Endothelial cell of umbilical vein (primary cell): ENCODE measurements at regions not wholly inside any gene's neighbourhood (a gene's known extent, or its start where the extent isn't known, plus 50 kb on each side); places are given as distances from the start of the nearest gene placed in this dataset.

ENCODE experiments used
- BruUV-seq: library from RNA; stranded (reverse); fragments of 400-500 nt; replicated peaks from 2 replicates; lab custom pipeline; 2021; lab: Mats Ljungman, UMichigan
- CTCF ChIA-PET: fragments of 300-600, 350-600 bp; sonication (Branson Sonifier 250); formaldehyde crosslinking; loops from one replicate; lab custom pipeline; 2021; ENCODE audit warnings: antibody characterized with exemption, inconsistent platforms; lab: Charles Lee
- POLR2A ChIA-PET: fragments of 300-600, 350-600 bp; sonication (Branson Sonifier 250); formaldehyde crosslinking; loops from one replicate; lab custom pipeline; 2021; ENCODE audit warnings: antibody characterized with exemption, inconsistent platforms; lab: Charles Lee
- DNase-seq: peaks from one replicate; pipeline ENCODE4 v3.0.0-alpha.2; 2011; ENCODE audit warnings: low read depth, low spot score
- FAIRE-seq: peaks from 2 replicates; lab custom pipeline; 2011; peaks lifted over from hg19 to GRCh38; lab: Jason Lieb, UNC
- H2AFZ ChIP-seq: 2 replicates; pipeline ENCODE4 v1.6.0; 2012; ENCODE audit warnings: low read depth, low read length, control low read depth, inconsistent platforms
- H3K27ac ChIP-seq: 2 replicates; pipeline ENCODE4 v1.5.1; 2011; ENCODE audit warnings: low read depth, mild to moderate bottlenecking, control low read depth, low read length, moderate library complexity; ENCODE audit not compliant: insufficient read depth
- H3K27me3 ChIP-seq, 2 experiments: 2 replicates each; pipeline versions ENCODE4 v1.6.0 to v1.6.1; 2011; ENCODE audit warnings: low read length in 2 of 2, mixed read lengths in 1 of 2; ENCODE audit not compliant: control insufficient read depth in 2 of 2, insufficient read depth in 2 of 2
- H3K36me3 ChIP-seq, 2 experiments: 2 replicates in 1 of 2; 3 replicates in 1 of 2; pipeline ENCODE4 v1.5.1; 2011; ENCODE audit warnings: low read length in 2 of 2, mild to moderate bottlenecking in 1 of 2, moderate library complexity in 1 of 2; ENCODE audit not compliant: control insufficient read depth in 2 of 2, insufficient read depth in 2 of 2; ENCODE audit errors: extremely low read depth in 1 of 2
- H3K4me1 ChIP-seq: 3 replicates; pipeline ENCODE4 v1.5.1; 2011; ENCODE audit warnings: mild to moderate bottlenecking, low read length; ENCODE audit not compliant: control insufficient read depth, insufficient read depth; ENCODE audit errors: extremely low read depth
- H3K4me2 ChIP-seq: 2 replicates; pipeline ENCODE4 v1.6.1; 2011; ENCODE audit warnings: low read length, control low read depth, mixed read lengths; ENCODE audit not compliant: insufficient read depth
- H3K4me3 ChIP-seq, 3 experiments: fragments of 200-600 bp in 1 of 3; sonication (generic), shearing (Covaris generic) in 1 of 3; replicated peaks in 1 of 3; 2 replicates each; pipeline ENCODE4 v1.5.1; 2011 to 2016; ENCODE audit warnings: control low read depth in 3 of 3, low read length in 3 of 3, mild to moderate bottlenecking in 2 of 3, inconsistent platforms in 1 of 3, low read depth in 1 of 3, moderate library complexity in 1 of 3; ENCODE audit not compliant: insufficient read depth in 1 of 3
- H3K79me2 ChIP-seq: 2 replicates; pipeline ENCODE4 v1.6.0; 2012; ENCODE audit warnings: low read length, inconsistent platforms; ENCODE audit not compliant: control insufficient read depth, insufficient read depth
- H3K9ac ChIP-seq: replicated peaks from 2 replicates; pipeline ENCODE3; 2011; ENCODE audit warnings: low read length, control low read depth; ENCODE audit not compliant: insufficient read depth; ENCODE audit errors: extremely low read depth
- H3K9me1 ChIP-seq: replicated peaks from 3 replicates; pipeline ENCODE4 v1.6.0; 2011; ENCODE audit warnings: mild to moderate bottlenecking, low read length; ENCODE audit not compliant: control insufficient read depth, insufficient read depth; ENCODE audit errors: extremely low read depth
- H3K9me3 ChIP-seq: replicated peaks from 2 replicates; pipeline ENCODE4 v1.5.1; 2012; ENCODE audit warnings: low read length, inconsistent platforms; ENCODE audit not compliant: control insufficient read depth, insufficient read depth
- H4K20me1 ChIP-seq: replicated peaks from 2 replicates; pipeline ENCODE3; 2011; ENCODE audit warnings: mild to moderate bottlenecking, low read length; ENCODE audit not compliant: control insufficient read depth, insufficient read depth; ENCODE audit errors: extremely low read depth
- CTCF ChIP-seq, 2 donors: IDR thresholded peaks; 1 replicate in 1 of 2; 2 replicates in 1 of 2; pipeline ENCODE4 v1.5.1; 2011; ENCODE audit warnings: low read length in 2 of 2, mild to moderate bottlenecking in 2 of 2, moderate library complexity in 2 of 2, control low read depth in 1 of 2, inconsistent platforms in 1 of 2, low read depth in 1 of 2; ENCODE audit not compliant: insufficient read depth in 1 of 2; ENCODE audit errors: extremely low read depth in 1 of 2
- EZH2 ChIP-seq: IDR thresholded peaks from 2 replicates; pipeline ENCODE4 v1.6.1; 2012; ENCODE audit warnings: borderline replicate concordance, low read depth, mild to moderate bottlenecking, moderate library complexity, low read length, inconsistent platforms; ENCODE audit not compliant: severe bottlenecking
- FOS ChIP-seq: IDR thresholded peaks from 2 replicates; pipeline ENCODE4 v1.6.1; 2011; ENCODE audit warnings: mild to moderate bottlenecking, low read length, moderate library complexity, borderline replicate concordance; ENCODE audit not compliant: insufficient read depth
- GATA2 ChIP-seq: IDR thresholded peaks from 2 replicates; pipeline ENCODE4 v1.7.0; 2011; ENCODE audit warnings: low read depth, mild to moderate bottlenecking, moderate library complexity, mixed read lengths, low read length; ENCODE audit not compliant: insufficient read length, insufficient read depth
- JUN ChIP-seq: IDR thresholded peaks from 2 replicates; pipeline ENCODE4 v1.6.1; 2011; ENCODE audit warnings: borderline replicate concordance, low read depth; ENCODE audit not compliant: insufficient read length, insufficient read depth
- MAX ChIP-seq: IDR thresholded peaks from 2 replicates; pipeline ENCODE4 v1.6.1; 2011; ENCODE audit not compliant: insufficient read depth, insufficient read length
- MYC ChIP-seq: IDR thresholded peaks from one replicate; pipeline ENCODE4 v1.6.1; 2011; ENCODE audit warnings: mild to moderate bottlenecking, low read depth, low read length
- POLR2A ChIP-seq: IDR thresholded peaks from 2 replicates; pipeline ENCODE4 v1.6.1; 2012; ENCODE audit warnings: low read depth, mild to moderate bottlenecking, control low read depth, low read length
- POLR2AphosphoS5 ChIP-seq: IDR thresholded peaks from 2 replicates; pipeline ENCODE4 v1.6.1; 2012; ENCODE audit warnings: low read depth, mild to moderate bottlenecking, control low read depth, low read length, moderate library complexity; ENCODE audit not compliant: insufficient read depth
- dilution Hi-C: fragments of 300-500 bp; cut with MboI; formaldehyde crosslinking; loops from one replicate; pipeline ENCODE4 v1.15.0; 2019; ENCODE audit warnings: low sequenced_read_pairs; ENCODE audit not compliant: extremely low pct_ligation_motif_present
- intact Hi-C: fragments of 100-400 bp; cut with micrococcal nuclease; formaldehyde crosslinking; loops from one replicate; pipeline ENCODE4 v1.10.0; 2022

- Histone ChIP-seq H2AFZ (no peak overlapping the region), H3K9me3 (peaks cover 5% of the 10 kb centered on the region), H3K4me2 (no peak overlapping the region), H3K36me3 (no peaks in the 10 kb centered on the region), H3K79me2 (no peaks in the 10 kb centered on the region), H3K9me1 (no peaks in the 10 kb centered on the region), H3K27ac (no peak overlapping the region), H3K4me3 (no peak overlapping the region), H3K9ac (no peak overlapping the region), H3K27me3 (no peaks in the 10 kb centered on the region), H3K4me1 (no peaks in the 10 kb centered on the region), H4K20me1 (no peaks in the 10 kb centered on the region)
- intact Hi-C loops, result no loop called here
- DNase-seq (no peak), FAIRE-seq (no peak)
- ChIA-PET POLR2A (no interaction called here), CTCF (no interaction called here)
- dilution Hi-C loops, result no loop called here
- TF ChIP-seq CTCF (IDR thresholded peaks at IDR 0.05; ENCODE audit: extremely low read depth in 1 of 2, insufficient read depth in 1 of 2, low read depth in 1 of 2, low read length in 2 of 2) (no peak), POLR2A (no peak), MAX (no peak), GATA2 (no peak), FOS (no peak), MYC (no peak), JUN (no peak)
- no TSS peak for BruUV-seq
These were observed 82.1 kb downstream of the DHCR7 start for GRCh38 chr11:71366076-71366475.

GRCh38 chr11:71365626-71366025 lies 82.6 kb downstream of the DHCR7 start:
- no TSS peak for BruUV-seq
- peaks cover 5% of the 10 kb centered on the region for H3K9me3 ChIP-seq
- H3K4me3 ChIP-seq, result no peak overlapping the region
- dilution Hi-C loops (no loop called here), intact Hi-C loops (no loop called here)
- FAIRE-seq (no peak), DNase-seq (no peak)
- no peaks in the 10 kb centered on the region for H4K20me1 ChIP-seq
- H3K9ac ChIP-seq, result no peak overlapping the region
- TF ChIP-seq MYC, result no peak
- TF ChIP-seq EZH2, result no peak
- TF ChIP-seq MAX, result no peak
- TF ChIP-seq POLR2AphosphoS5, result no peak
- no peak for TF ChIP-seq CTCF (IDR thresholded peaks at IDR 0.05; ENCODE audit: extremely low read depth in 1 of 2, insufficient read depth in 1 of 2, low read depth in 1 of 2, low read length in 2 of 2)
- no peak for TF ChIP-seq GATA2
- TF ChIP-seq POLR2A, result no peak
- TF ChIP-seq JUN, result no peak
- no peak for TF ChIP-seq FOS
- ChIA-PET CTCF (no interaction called here), POLR2A (no interaction called here)
- H3K36me3 ChIP-seq, result no peaks in the 10 kb centered on the region
- no peaks in the 10 kb centered on the region for H3K4me1 ChIP-seq
- no peaks in the 10 kb centered on the region for H3K9me1 ChIP-seq
- no peak overlapping the region for H2AFZ ChIP-seq
- H3K27ac ChIP-seq, result no peak overlapping the region
- H3K79me2 ChIP-seq, result no peaks in the 10 kb centered on the region
- H3K27me3 ChIP-seq, result no peaks in the 10 kb centered on the region
- H3K4me2 ChIP-seq, result no peak overlapping the region
